HG02763 (cell line): ENCODE measurements at regions not wholly inside any gene's neighbourhood (a gene's known extent, or its start where the extent isn't known, plus 50 kb on each side); places are given as distances from the start of the nearest gene placed in this dataset.

ENCODE experiments used
- ATAC-seq: cut with Tn5 transposase; IDR thresholded peaks from one replicate; pipeline ENCODE4 v1.9.1; 2021; ENCODE audit warnings: mild to moderate bottlenecking, moderate library complexity; ENCODE audit not compliant: unreplicated experiment

GRCh38 chr1:175829845-175830244, 86.5 kb upstream of the TNR start:
- ATAC-seq, result no peak

GRCh38 chr1:175826705-175827104, 83.3 kb upstream of the TNR start:
- no peak for ATAC-seq

GRCh38 chr1:175824079-175824478, 80.7 kb upstream of the TNR start:
- ATAC-seq, result no peak

- no peak for ATAC-seq
These were observed 80.0 kb upstream of the TNR start for GRCh38 chr1:175823406-175823805.

GRCh38 chr1:175822580-175822979, 79.2 kb upstream of the TNR start:
- no peak for ATAC-seq

GRCh38 chr1:175820456-175821025, 77.1 kb upstream of the TNR start:
- no peak for ATAC-seq

GRCh38 chr1:175818929-175819328, 75.5 kb upstream of the TNR start:
- no peak for ATAC-seq

- ATAC-seq, result no peak
These were observed 74.0 kb upstream of the TNR start for GRCh38 chr1:175817445-175817844.

- ATAC-seq, result no peak
These were observed 71.5 kb upstream of the TNR start for GRCh38 chr1:175814885-175815284.

GRCh38 chr1:175812936-175813335, 69.5 kb upstream of the TNR start:
- ATAC-seq, result no peak

GRCh38 chr1:175810305-175810704, 66.9 kb upstream of the TNR start:
- no peak for ATAC-seq

- no peak for ATAC-seq
These were observed 65.6 kb upstream of the TNR start for GRCh38 chr1:175808999-175809398.

- no peak for ATAC-seq
These were observed 65.2 kb upstream of the TNR start for GRCh38 chr1:175808573-175808972.

- ATAC-seq, result no peak
These were observed 61.2 kb upstream of the TNR start for GRCh38 chr1:175804561-175804960.

GRCh38 chr1:175803413-175803812, 60.0 kb upstream of the TNR start:
- no peak for ATAC-seq

GRCh38 chr1:175802407-175803123, 59.2 kb upstream of the TNR start:
- no peak for ATAC-seq

- no peak for ATAC-seq
These were observed 58.6 kb upstream of the TNR start for GRCh38 chr1:175801979-175802378.

- no peak for ATAC-seq
These were observed 54.2 kb upstream of the TNR start for GRCh38 chr1:175797576-175797975.

- ATAC-seq, result no peak
These were observed 51.2 kb upstream of the TNR start for GRCh38 chr1:175794586-175794985.

GRCh38 chr1:175793617-175794016, 50.2 kb upstream of the TNR start:
- no peak for ATAC-seq
